ENCODE measurements at regions not wholly inside any gene's neighbourhood (a gene's known extent, or its start where the extent isn't known, plus 50 kb on each side); places are given as distances from the start of the nearest gene placed in this dataset.

- TF ChIP-seq EZH2 (IDR thresholded peaks at IDR 0.05) (no peak), POLR2AphosphoS5 (IDR thresholded peaks at IDR 0.05; ENCODE audit: borderline replicate concordance, low read depth, low read length) (no peak), FOXP2 (optimal IDR thresholded peaks at IDR 0.05; ENCODE audit: control extremely low read depth, extremely low read length, insufficient read depth) (no peak)
These were observed 159.9 kb upstream of the PARP11 start for GRCh38 chr12:4032924-4033615.

Measured in SK-N-MC (cell line).